WTC11 (cell line): ENCODE measurements at regions not wholly inside any gene's neighbourhood (a gene's known extent, or its start where the extent isn't known, plus 50 kb on each side); places are given as distances from the start of the nearest gene placed in this dataset.

Experiments
- AFF4 ChIP-seq: sonication (generic); formaldehyde crosslinking; IDR thresholded peaks from 2 replicates; pipeline ENCODE4 v1.8.1; 2023; ENCODE audit warnings: mild to moderate bottlenecking, missing genetic modification reagents, borderline replicate concordance
- CTCF ChIP-seq: fragments of 200-600 bp; IDR thresholded peaks from 2 replicates; pipeline ENCODE4 v1.8.0; 2022; ENCODE audit warnings: antibody characterized with exemption
- MAX ChIP-seq: sonication (generic); formaldehyde crosslinking; IDR thresholded peaks from 2 replicates; pipeline ENCODE4 v1.8.0; 2022; ENCODE audit warnings: mild to moderate bottlenecking, missing genetic modification reagents

GRCh38 chr3:16114930-16115329 lies 59.5 kb upstream of the GALNT15 start:
- TF ChIP-seq CTCF: no peak
- TF ChIP-seq AFF4: no peak
- TF ChIP-seq MAX: no peak
